ENCODE measurements at regions not wholly inside any gene's neighbourhood (a gene's known extent, or its start where the extent isn't known, plus 50 kb on each side); places are given as distances from the start of the nearest gene placed in this dataset.

DNA sequence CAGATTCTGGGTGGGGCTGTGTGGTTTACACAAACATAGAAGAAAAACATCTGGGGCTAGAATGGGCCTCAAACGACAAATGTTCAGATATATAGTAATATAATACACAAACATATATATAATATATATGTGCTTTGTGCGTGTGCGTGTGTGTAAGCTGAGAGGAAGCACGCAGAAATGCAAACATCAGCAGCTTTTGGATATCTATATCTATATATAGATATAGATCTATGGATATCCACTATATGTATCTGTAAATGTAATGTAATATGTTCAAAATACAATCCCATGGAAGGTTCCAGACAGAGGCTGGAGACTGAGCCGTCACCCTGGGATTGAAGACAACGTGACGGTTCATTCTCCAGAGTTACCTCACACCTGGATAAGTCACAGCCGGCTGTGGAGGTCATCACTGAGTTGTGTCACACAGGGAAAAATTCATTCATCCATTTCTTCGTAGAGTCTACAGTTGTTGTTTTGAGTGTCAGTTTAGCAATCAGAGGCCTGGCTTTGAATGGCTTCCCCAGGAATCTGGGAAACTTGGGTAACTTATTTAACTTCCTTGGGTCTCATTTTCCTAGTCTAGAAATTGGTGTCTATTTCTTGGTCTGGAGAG, 123.0 kb upstream of the CPEB4 start:
- DNase-seq (ENCODE audit: low read depth, low spot score), result no peak
- TF ChIP-seq, protein P1, sequence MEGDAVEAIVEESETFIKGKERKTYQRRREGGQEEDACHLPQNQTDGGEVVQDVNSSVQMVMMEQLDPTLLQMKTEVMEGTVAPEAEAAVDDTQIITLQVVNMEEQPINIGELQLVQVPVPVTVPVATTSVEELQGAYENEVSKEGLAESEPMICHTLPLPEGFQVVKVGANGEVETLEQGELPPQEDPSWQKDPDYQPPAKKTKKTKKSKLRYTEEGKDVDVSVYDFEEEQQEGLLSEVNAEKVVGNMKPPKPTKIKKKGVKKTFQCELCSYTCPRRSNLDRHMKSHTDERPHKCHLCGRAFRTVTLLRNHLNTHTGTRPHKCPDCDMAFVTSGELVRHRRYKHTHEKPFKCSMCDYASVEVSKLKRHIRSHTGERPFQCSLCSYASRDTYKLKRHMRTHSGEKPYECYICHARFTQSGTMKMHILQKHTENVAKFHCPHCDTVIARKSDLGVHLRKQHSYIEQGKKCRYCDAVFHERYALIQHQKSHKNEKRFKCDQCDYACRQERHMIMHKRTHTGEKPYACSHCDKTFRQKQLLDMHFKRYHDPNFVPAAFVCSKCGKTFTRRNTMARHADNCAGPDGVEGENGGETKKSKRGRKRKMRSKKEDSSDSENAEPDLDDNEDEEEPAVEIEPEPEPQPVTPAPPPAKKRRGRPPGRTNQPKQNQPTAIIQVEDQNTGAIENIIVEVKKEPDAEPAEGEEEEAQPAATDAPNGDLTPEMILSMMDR (IDR thresholded peaks at IDR 0.05; ENCODE audit: insufficient read depth, low read length, missing control alignments), result no peak
- H3K4me3 ChIP-seq (ENCODE audit: low read depth, low read length), result no peak overlapping the region
- POLR2A ChIA-PET, result no interaction called here
- CTCF ChIA-PET, result interaction anchor here (1.4 kb wide), 1 partner anchor 11 kb away, joined by 4 read pairs; no protein-coding TSS in a partner anchor

DNA sequence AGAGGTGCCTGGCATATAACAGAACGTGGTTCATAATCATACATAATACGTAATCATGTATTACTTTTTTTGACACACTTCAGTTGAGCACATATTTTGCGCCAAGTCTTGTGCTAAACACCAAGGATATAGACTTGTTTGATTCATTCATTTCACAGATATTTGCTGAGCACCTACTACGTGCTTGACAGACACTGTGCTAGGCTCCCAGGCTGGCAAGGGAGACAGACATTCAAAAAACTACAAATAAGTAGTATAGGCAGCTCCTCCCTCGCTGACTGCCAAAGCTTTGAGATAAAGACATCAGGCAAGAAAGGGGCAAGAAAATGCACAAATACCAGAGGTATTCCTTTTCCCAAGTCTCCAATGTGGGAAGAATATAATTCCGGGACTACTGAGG, 122.5 kb upstream of the CPEB4 start:
- H3K4me3 ChIP-seq (ENCODE audit: low read depth, low read length), result no peak overlapping the region
- DNase-seq (ENCODE audit: low read depth, low spot score), result no peak
- POLR2A ChIA-PET, result no interaction called here
- TF ChIP-seq, protein P1 (IDR thresholded peaks at IDR 0.05; ENCODE audit: insufficient read depth, low read length, missing control alignments), result no peak
- CTCF ChIA-PET, result no interaction called here

DNA sequence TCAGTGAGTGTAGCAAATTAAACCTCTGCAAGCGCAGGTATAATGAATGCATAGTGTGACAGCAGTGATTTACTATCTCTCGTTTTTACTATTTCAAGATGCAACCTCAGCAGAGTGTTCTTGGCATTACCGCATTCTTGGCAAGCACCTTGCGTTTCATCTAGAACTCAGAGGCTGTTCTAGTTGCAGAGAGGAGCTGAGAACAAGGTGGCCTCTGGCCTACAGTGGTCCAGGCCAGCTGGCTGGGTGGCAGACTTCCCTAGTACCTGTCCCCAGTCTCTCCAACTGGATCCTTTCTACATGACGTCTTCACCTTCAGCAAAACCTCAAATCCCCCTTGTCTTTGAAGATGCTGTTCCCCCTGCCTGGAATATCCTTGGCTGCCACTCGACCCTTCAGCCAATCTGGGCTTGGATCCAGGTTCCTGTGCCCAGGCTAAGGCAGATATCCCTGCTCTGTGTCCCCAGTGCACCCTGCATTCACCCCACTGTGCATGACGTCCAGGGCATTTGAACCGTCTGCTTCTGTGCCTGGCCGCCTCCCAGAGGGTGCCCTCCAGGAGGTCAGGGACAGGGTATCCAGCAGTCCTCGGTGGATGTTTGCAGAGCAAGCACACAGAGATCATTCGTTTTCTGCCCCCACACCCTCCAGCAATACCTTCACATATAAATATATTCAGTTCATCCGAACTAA, 120.4 kb upstream of the CPEB4 start:
- TF ChIP-seq, protein P1 (IDR thresholded peaks at IDR 0.05; ENCODE audit: insufficient read depth, low read length, missing control alignments), result no peak
- DNase-seq (ENCODE audit: low read depth, low spot score), result no peak
- H3K4me3 ChIP-seq (ENCODE audit: low read depth, low read length), result no peak overlapping the region
- ChIA-PET POLR2A (no interaction called here), CTCF (no interaction called here)

DNA sequence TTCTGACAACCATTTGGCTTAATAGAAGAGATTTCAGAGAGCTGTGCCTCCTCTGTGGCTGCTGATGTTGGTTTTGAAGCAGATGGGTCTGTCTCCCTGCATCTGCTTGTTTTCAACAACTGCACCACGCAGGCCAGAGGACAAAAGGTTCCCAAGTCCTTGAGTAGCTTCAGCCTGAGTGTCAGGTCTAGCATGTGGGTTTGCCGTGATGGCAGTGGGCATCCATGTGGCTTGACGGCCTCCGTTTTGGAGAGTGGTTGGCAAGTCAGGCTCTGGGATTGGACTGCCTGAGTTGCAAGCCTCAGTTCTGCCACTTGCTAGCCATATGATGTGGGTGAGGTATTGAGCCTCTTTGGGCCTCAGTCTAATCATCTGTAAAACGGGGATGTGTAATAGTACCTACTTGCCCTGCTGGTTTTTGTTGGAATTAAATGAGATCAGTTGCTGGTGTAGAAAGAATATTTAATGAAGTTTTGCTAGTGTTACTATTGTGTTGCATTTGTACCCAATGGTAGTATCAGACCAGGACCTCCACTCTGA, 119.8 kb upstream of the CPEB4 start:
- no peak for DNase-seq (ENCODE audit: low read depth, low spot score)
- ChIA-PET CTCF (no interaction called here), POLR2A (no interaction called here)
- TF ChIP-seq, protein P1 (IDR thresholded peaks at IDR 0.05; ENCODE audit: insufficient read depth, low read length, missing control alignments), result no peak
- H3K4me3 ChIP-seq (ENCODE audit: low read depth, low read length), result no peak overlapping the region

DNA sequence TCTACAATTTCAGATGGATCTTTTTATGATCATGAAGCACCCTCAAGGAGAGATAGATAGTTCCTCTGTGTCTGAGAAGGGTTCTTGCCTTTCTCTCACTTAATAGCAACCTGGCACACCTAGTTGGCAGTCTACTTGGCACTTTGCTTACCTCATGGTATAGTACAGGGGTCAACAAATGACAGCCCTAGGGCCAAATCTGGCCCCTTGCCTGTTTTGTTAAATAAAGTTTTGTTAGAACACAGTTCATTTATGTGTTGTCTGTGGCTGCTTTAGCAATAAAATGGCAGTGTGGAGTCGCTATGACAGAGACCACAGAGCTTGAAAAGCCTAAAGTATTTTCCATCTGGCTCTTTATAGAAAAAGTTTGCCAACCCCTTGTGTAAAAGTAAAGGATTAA, 119.3 kb upstream of the CPEB4 start:
- CTCF ChIA-PET, result no interaction called here
- no peak overlapping the region for H3K4me3 ChIP-seq (ENCODE audit: low read depth, low read length)
- POLR2A ChIA-PET, result no interaction called here
- no peak for DNase-seq (ENCODE audit: low read depth, low spot score)
- TF ChIP-seq, protein P1 (IDR thresholded peaks at IDR 0.05; ENCODE audit: insufficient read depth, low read length, missing control alignments), result no peak

DNA sequence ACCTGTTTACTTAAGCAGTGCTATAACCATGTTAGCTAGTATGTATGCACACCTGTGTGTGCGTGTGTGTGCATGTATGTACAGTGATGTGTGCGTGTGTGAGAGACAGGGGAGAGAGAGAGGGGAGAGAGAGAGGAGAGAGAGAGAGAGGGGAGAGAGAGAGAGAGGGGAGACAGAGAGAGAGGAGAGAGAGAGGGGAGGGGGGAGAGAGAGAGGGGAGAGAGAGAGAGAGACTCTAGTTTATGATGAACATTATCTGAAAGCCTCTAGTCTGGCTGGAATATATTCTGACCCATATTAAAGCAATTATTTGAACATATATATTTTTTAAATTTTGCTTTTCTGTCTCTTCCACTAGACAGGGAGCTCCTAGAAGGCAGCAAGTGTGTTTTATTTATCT, 117.5 kb upstream of the CPEB4 start:
- DNase-seq (ENCODE audit: low read depth, low spot score), result no peak
- ChIA-PET POLR2A (no interaction called here), CTCF (no interaction called here)
- TF ChIP-seq, protein P1 (IDR thresholded peaks at IDR 0.05; ENCODE audit: insufficient read depth, low read length, missing control alignments), result no peak
- H3K4me3 ChIP-seq (ENCODE audit: low read depth, low read length), result no peak overlapping the region
